ENCODE measurements at regions not wholly inside any gene's neighbourhood (a gene's known extent, or its start where the extent isn't known, plus 50 kb on each side); places are given as distances from the start of the nearest gene placed in this dataset.
"Not testable (repeated sequence)": the region's sequence is repeated elsewhere in the genome, so short reads cannot be mapped to it uniquely, and the experiment has no call there.

DNA sequence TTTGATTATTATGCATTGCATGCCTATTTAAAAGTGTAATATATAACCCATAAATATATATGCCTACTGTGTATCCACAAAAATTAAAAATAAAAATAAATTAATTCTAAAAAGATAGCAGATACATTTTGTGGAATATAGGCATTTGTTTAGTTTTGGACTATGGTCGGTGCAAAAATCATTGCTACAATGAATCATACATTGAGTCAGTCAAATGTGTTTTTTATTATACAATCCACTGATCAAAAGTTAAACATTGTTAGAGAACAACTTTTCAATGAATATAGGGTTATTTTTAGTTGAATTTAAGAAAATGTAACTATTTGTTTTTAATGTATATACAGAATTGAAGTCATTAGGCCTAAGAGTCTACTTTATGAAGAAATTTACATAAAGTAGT lies 885.9 kb downstream of the EFNA5 start:
- Histone ChIP-seq H3K9ac (ENCODE audit: low read length) (no peak overlapping the region), H3K4ac (ENCODE audit: low read depth, low read length) (no peak overlapping the region), H2AK5ac (ENCODE audit: low read length) (no peak overlapping the region), H3K56ac (ENCODE audit: low read length) (no peak overlapping the region), H3K4me2 (ENCODE audit: low read length) (no peak overlapping the region), H3K27me3 (ENCODE audit: insufficient read depth, low read length, poor library complexity) (no peaks in the 10 kb centered on the region), H3K18ac (ENCODE audit: low read length) (no peak overlapping the region), H3K4me3 (ENCODE audit: low read length) (no peak overlapping the region), H3K4me1 (ENCODE audit: control insufficient read depth, low read depth, low read length) (no peaks in the 10 kb centered on the region), H3K27ac (ENCODE audit: low read depth, low read length) (no peak overlapping the region), H3K23ac (ENCODE audit: low read length) (no peak overlapping the region), H3K79me1 (ENCODE audit: low read length) (no peaks in the 10 kb centered on the region), H2BK15ac (replicated peaks; ENCODE audit: low read depth) (no peak overlapping the region), H3K79me2 (ENCODE audit: control insufficient read depth, insufficient read depth, low read length) (no peaks in the 10 kb centered on the region), H4K8ac (ENCODE audit: low read depth, low read length) (no peak overlapping the region), H2BK120ac (ENCODE audit: low read depth, low read length) (no peak overlapping the region), H4K5ac (ENCODE audit: low read length) (no peak overlapping the region), H2BK5ac (ENCODE audit: low read length) (no peak overlapping the region), H3K36me3 (ENCODE audit: control insufficient read depth, insufficient read depth, low read length) (no peaks in the 10 kb centered on the region)
- no CpG with 5 or more reads among the region's 1 CpG for WGBS (ENCODE audit: extremely low coverage, insufficient coverage, low lambda C conversion rate)
- DNase-seq = no peak

DNA sequence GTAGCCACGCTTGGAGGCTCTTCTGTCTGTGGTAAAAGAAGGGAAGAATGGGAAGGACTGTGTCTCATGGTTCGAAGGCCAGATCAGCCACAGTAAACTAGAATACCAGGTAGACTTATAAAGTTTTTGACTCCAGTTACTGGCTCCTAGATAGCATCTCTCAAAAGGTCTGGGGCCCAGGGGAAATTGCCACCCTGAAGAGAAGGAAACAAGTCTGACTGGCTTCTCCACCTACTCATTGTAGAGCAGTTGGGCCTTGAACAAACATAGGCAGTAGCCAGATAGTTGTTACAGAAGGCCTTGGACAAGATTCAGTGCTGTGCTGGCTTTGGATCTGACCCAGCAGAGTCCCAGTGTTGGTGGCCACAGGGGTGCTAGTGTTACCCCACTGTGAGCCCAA lies 890.4 kb downstream of the EFNA5 start:
- Histone ChIP-seq H2AK5ac (ENCODE audit: low read length) (no peak overlapping the region), H4K8ac (ENCODE audit: low read depth, low read length) (no peak overlapping the region), H3K18ac (ENCODE audit: low read length) (no peak overlapping the region), H3K4me3 (ENCODE audit: low read length) (no peak overlapping the region), H3K23ac (ENCODE audit: low read length) (no peak overlapping the region), H3K4me2 (ENCODE audit: low read length) (no peak overlapping the region), H2BK5ac (ENCODE audit: low read length) (no peak overlapping the region), H2BK15ac (replicated peaks; ENCODE audit: low read depth) (no peak overlapping the region), H3K79me1 (ENCODE audit: low read length) (no peaks in the 10 kb centered on the region), H3K56ac (ENCODE audit: low read length) (no peak overlapping the region), H3K36me3 (ENCODE audit: control insufficient read depth, insufficient read depth, low read length) (no peaks in the 10 kb centered on the region), H3K4me1 (ENCODE audit: control insufficient read depth, low read depth, low read length) (no peaks in the 10 kb centered on the region), H3K27ac (ENCODE audit: low read depth, low read length) (no peak overlapping the region), H3K4ac (ENCODE audit: low read depth, low read length) (no peak overlapping the region), H3K27me3 (ENCODE audit: insufficient read depth, low read length, poor library complexity) (no peaks in the 10 kb centered on the region), H3K9ac (ENCODE audit: low read length) (no peak overlapping the region), H3K79me2 (ENCODE audit: control insufficient read depth, insufficient read depth, low read length) (no peaks in the 10 kb centered on the region), H4K5ac (ENCODE audit: low read length) (no peak overlapping the region), H2BK120ac (ENCODE audit: low read depth, low read length) (no peak overlapping the region)
- no CpG with 5 or more reads among the region's 2 CpGs for WGBS (ENCODE audit: extremely low coverage, insufficient coverage, low lambda C conversion rate)
- no peak for DNase-seq

DNA sequence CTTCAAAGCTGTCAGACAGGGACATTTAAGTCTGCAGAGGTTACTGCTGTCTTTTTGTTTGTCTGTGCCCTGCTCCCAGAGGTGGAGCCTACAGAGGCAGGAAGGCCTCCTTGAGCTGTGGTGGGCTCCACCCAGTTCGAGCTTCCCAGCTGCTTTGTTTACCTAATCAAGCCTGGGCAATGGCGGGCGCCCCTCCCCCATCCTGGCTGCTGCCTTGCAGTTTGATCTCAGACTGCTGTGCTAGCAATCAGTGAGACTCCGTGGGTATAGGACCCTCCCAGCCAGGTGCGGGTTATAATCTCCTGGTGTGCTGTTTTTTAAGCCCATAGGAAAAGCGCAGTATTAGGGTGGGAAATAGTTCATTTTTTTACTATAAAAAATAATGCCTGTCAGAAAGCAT lies 894.2 kb downstream of the EFNA5 start:
- not testable (repeated sequence) for H3K9ac ChIP-seq (ENCODE audit: low read length); H3K18ac ChIP-seq (ENCODE audit: low read length); H2AK5ac ChIP-seq (ENCODE audit: low read length); H3K79me1 ChIP-seq (ENCODE audit: low read length); H3K4ac ChIP-seq (ENCODE audit: low read depth, low read length); H3K79me2 ChIP-seq (ENCODE audit: control insufficient read depth, insufficient read depth, low read length); H3K23ac ChIP-seq (ENCODE audit: low read length); H4K5ac ChIP-seq (ENCODE audit: low read length); H3K4me1 ChIP-seq (ENCODE audit: control insufficient read depth, low read depth, low read length); H2BK5ac ChIP-seq (ENCODE audit: low read length); H2BK15ac ChIP-seq (replicated peaks; ENCODE audit: low read depth); H3K4me3 ChIP-seq (ENCODE audit: low read length); H3K56ac ChIP-seq (ENCODE audit: low read length); DNase-seq; H4K8ac ChIP-seq (ENCODE audit: low read depth, low read length); H3K4me2 ChIP-seq (ENCODE audit: low read length); H3K36me3 ChIP-seq (ENCODE audit: control insufficient read depth, insufficient read depth, low read length); H2BK120ac ChIP-seq (ENCODE audit: low read depth, low read length); H3K27me3 ChIP-seq (ENCODE audit: insufficient read depth, low read length, poor library complexity); H3K27ac ChIP-seq (ENCODE audit: low read depth, low read length)
- WGBS (ENCODE audit: extremely low coverage, insufficient coverage, low lambda C conversion rate) = no CpG with 5 or more reads among the region's 6 CpGs

DNA sequence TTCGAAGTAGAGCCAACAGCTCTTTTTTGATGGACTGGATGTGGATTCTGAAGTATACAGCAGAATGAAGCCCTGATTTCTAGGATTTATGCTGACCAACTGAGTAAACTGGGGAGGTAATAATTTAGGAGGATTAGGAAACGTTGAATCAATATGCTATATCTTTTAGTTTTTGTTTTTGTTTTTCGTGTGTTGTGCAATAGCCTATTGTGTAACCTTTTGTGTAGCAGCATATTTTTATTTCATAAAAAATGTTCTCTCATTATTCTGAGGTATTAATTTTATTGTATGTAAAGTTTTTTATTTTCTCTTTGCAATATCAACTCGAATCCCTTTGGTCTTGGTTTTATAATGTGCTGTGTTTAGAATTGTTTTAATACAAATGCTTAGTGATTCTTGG lies 902.3 kb downstream of the EFNA5 start:
- H3K4me1 ChIP-seq (ENCODE audit: control insufficient read depth, low read depth, low read length) = no peaks in the 10 kb centered on the region
- no peak overlapping the region for H3K23ac ChIP-seq (ENCODE audit: low read length)
- H3K4ac ChIP-seq (ENCODE audit: low read depth, low read length) = no peak overlapping the region
- H2BK120ac ChIP-seq (ENCODE audit: low read depth, low read length) = no peak overlapping the region
- no peak overlapping the region for H3K4me3 ChIP-seq (ENCODE audit: low read length)
- H3K27ac ChIP-seq (ENCODE audit: low read depth, low read length) = no peak overlapping the region
- H2AK5ac ChIP-seq (ENCODE audit: low read length) = no peak overlapping the region
- H3K4me2 ChIP-seq (ENCODE audit: low read length) = no peak overlapping the region
- H2BK15ac ChIP-seq (replicated peaks; ENCODE audit: low read depth) = no peak overlapping the region
- DNase-seq = no peak
- H3K79me2 ChIP-seq (ENCODE audit: control insufficient read depth, insufficient read depth, low read length) = no peaks in the 10 kb centered on the region
- H3K36me3 ChIP-seq (ENCODE audit: control insufficient read depth, insufficient read depth, low read length) = no peaks in the 10 kb centered on the region
- no peak overlapping the region for H2BK5ac ChIP-seq (ENCODE audit: low read length)
- no peak overlapping the region for H4K8ac ChIP-seq (ENCODE audit: low read depth, low read length)
- no peak overlapping the region for H3K18ac ChIP-seq (ENCODE audit: low read length)
- H4K5ac ChIP-seq (ENCODE audit: low read length) = no peak overlapping the region
- WGBS (ENCODE audit: extremely low coverage, insufficient coverage, low lambda C conversion rate) = no CpG with 5 or more reads among the region's 4 CpGs
- no peaks in the 10 kb centered on the region for H3K27me3 ChIP-seq (ENCODE audit: insufficient read depth, low read length, poor library complexity)
- H3K79me1 ChIP-seq (ENCODE audit: low read length) = no peaks in the 10 kb centered on the region
- no peak overlapping the region for H3K9ac ChIP-seq (ENCODE audit: low read length)
- H3K56ac ChIP-seq (ENCODE audit: low read length) = no peak overlapping the region

DNA sequence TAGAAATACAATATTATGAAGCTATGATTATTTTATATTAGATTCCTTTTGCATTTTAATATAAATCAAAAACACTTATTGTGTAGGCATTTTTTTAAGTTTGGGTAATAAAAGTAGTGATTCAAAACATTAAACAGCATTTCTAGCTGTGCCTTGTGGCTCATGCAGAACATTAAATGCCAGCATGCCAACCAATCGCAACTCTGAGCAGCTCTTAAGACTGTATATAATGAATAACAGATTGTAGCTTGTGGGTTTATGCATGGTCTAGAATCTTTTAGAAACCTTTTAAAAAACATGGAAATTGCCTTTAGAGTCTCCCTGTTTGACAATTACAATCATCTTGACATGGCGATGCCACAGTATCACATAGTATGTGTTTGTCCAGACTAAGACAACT lies 903.8 kb downstream of the EFNA5 start:
- Histone ChIP-seq H3K36me3 (ENCODE audit: control insufficient read depth, insufficient read depth, low read length) (no peaks in the 10 kb centered on the region), H4K8ac (ENCODE audit: low read depth, low read length) (no peak overlapping the region), H2BK5ac (ENCODE audit: low read length) (no peak overlapping the region), H3K9ac (ENCODE audit: low read length) (no peak overlapping the region), H3K4me1 (ENCODE audit: control insufficient read depth, low read depth, low read length) (no peaks in the 10 kb centered on the region), H2BK120ac (ENCODE audit: low read depth, low read length) (no peak overlapping the region), H3K79me1 (ENCODE audit: low read length) (no peaks in the 10 kb centered on the region), H3K4me2 (ENCODE audit: low read length) (no peak overlapping the region), H2BK15ac (replicated peaks; ENCODE audit: low read depth) (no peak overlapping the region), H3K18ac (ENCODE audit: low read length) (no peak overlapping the region), H4K5ac (ENCODE audit: low read length) (no peak overlapping the region), H2AK5ac (ENCODE audit: low read length) (no peak overlapping the region), H3K56ac (ENCODE audit: low read length) (no peak overlapping the region), H3K27me3 (ENCODE audit: insufficient read depth, low read length, poor library complexity) (no peaks in the 10 kb centered on the region), H3K4me3 (ENCODE audit: low read length) (no peak overlapping the region), H3K23ac (ENCODE audit: low read length) (no peak overlapping the region), H3K4ac (ENCODE audit: low read depth, low read length) (no peak overlapping the region), H3K27ac (ENCODE audit: low read depth, low read length) (no peak overlapping the region), H3K79me2 (ENCODE audit: control insufficient read depth, insufficient read depth, low read length) (no peaks in the 10 kb centered on the region)
- no CpG with 5 or more reads among the region's 2 CpGs for WGBS (ENCODE audit: extremely low coverage, insufficient coverage, low lambda C conversion rate)
- DNase-seq = no peak

DNA sequence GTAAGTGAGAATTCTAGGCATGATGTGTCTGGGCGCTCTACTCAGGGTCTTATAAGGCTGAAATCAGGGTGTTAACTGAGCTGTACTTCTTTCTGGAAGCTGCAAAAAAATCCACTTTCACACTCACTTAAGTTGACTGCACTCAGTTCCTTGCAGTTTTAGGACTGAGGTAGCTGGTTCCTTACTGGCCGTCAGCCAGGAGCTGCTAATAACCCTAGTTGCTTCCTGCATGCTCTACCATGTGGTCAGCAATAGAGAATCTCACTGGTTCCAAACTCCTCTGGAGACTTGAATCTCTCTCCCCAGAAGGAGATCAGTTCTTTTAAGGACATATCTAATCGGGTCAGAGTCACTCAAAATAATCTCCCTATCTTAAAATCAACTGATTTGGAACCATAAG lies 911.2 kb downstream of the EFNA5 start:
- H3K79me1 ChIP-seq (ENCODE audit: low read length) = no peaks in the 10 kb centered on the region
- no peak overlapping the region for H3K4me3 ChIP-seq (ENCODE audit: low read length)
- no peak overlapping the region for H3K56ac ChIP-seq (ENCODE audit: low read length)
- H3K9ac ChIP-seq (ENCODE audit: low read length) = no peak overlapping the region
- DNase-seq = peak; percentile 20
- no peak overlapping the region for H2AK5ac ChIP-seq (ENCODE audit: low read length)
- H3K27ac ChIP-seq (ENCODE audit: low read depth, low read length) = no peak overlapping the region
- no peaks in the 10 kb centered on the region for H3K36me3 ChIP-seq (ENCODE audit: control insufficient read depth, insufficient read depth, low read length)
- H2BK5ac ChIP-seq (ENCODE audit: low read length) = no peak overlapping the region
- no peak overlapping the region for H3K18ac ChIP-seq (ENCODE audit: low read length)
- no peaks in the 10 kb centered on the region for H3K79me2 ChIP-seq (ENCODE audit: control insufficient read depth, insufficient read depth, low read length)
- H3K4ac ChIP-seq (ENCODE audit: low read depth, low read length) = no peak overlapping the region
- no peak overlapping the region for H4K5ac ChIP-seq (ENCODE audit: low read length)
- H3K4me1 ChIP-seq (ENCODE audit: control insufficient read depth, low read depth, low read length) = no peaks in the 10 kb centered on the region
- H2BK15ac ChIP-seq (replicated peaks; ENCODE audit: low read depth) = no peak overlapping the region
- no peaks in the 10 kb centered on the region for H3K27me3 ChIP-seq (ENCODE audit: insufficient read depth, low read length, poor library complexity)
- no CpG with 5 or more reads among the region's 3 CpGs for WGBS (ENCODE audit: extremely low coverage, insufficient coverage, low lambda C conversion rate)
- no peak overlapping the region for H4K8ac ChIP-seq (ENCODE audit: low read depth, low read length)
- no peak overlapping the region for H2BK120ac ChIP-seq (ENCODE audit: low read depth, low read length)
- H3K23ac ChIP-seq (ENCODE audit: low read length) = no peak overlapping the region
- H3K4me2 ChIP-seq (ENCODE audit: low read length) = no peak overlapping the region
